Spleen (tissue), 11 donors: ENCODE measurements at regions not wholly inside any gene's neighbourhood (a gene's known extent, or its start where the extent isn't known, plus 50 kb on each side); places are given as distances from the start of the nearest gene placed in this dataset.
"Not testable (repeated sequence)": the region's sequence is repeated elsewhere in the genome, so short reads cannot be mapped to it uniquely, and the experiment has no call there.

Experiments
- DNase-seq: peaks from one replicate; pipeline ENCODE4 v3.0.0-alpha.2; 2020
- H3K27ac ChIP-seq, 8 donors: fragments of 200-600 bp; sonication (generic) in 7 of 8; 1 replicate in 4 of 8; 2 replicates in 4 of 8; pipeline versions ENCODE4 v1.5.0 to v1.8.0; 2016 to 2021; ENCODE audit warnings: inconsistent platforms in 4 of 8, mild to moderate bottlenecking in 4 of 8, moderate library complexity in 1 of 8
- H3K27me3 ChIP-seq, 7 donors: fragments of 200-600 bp; sonication (generic) in 6 of 7; replicated peaks in 1 of 7; 1 replicate in 4 of 7; 2 replicates in 3 of 7; pipeline versions ENCODE4 v1.5.0 to v1.8.0; 2016 to 2021; ENCODE audit warnings: inconsistent platforms in 3 of 7, mild to moderate bottlenecking in 1 of 7
- H3K36me3 ChIP-seq, 6 donors: fragments of 200-600 bp; sonication (generic) in 5 of 6; 1 replicate in 4 of 6; 2 replicates in 2 of 6; pipeline versions ENCODE4 v1.5.0 to v1.8.0; 2016 to 2021; ENCODE audit warnings: inconsistent platforms in 2 of 6
- H3K4me1 ChIP-seq, 6 donors: fragments of 200-600 bp; sonication (generic) in 5 of 6; 1 replicate in 3 of 6; 2 replicates in 3 of 6; pipeline versions ENCODE4 v1.5.0 to v1.8.0; 2016 to 2021; ENCODE audit warnings: inconsistent platforms in 3 of 6
- H3K4me3 ChIP-seq, 8 donors: fragments of 200-600 bp; sonication (generic) in 7 of 8; 1 replicate in 4 of 8; 2 replicates in 4 of 8; pipeline versions ENCODE4 v1.5.0 to v1.8.0; 2016 to 2021; ENCODE audit warnings: inconsistent platforms in 4 of 8, mild to moderate bottlenecking in 4 of 8, moderate library complexity in 2 of 8
- H3K9me3 ChIP-seq, 8 donors: fragments of 200-600 bp; sonication (generic) in 7 of 8; 1 replicate in 4 of 8; 2 replicates in 4 of 8; pipeline versions ENCODE4 v1.5.0 to v1.8.0; 2016 to 2021; ENCODE audit warnings: inconsistent platforms in 4 of 8
- CTCF ChIP-seq, 11 experiments: fragments of 200-600 bp in 7 of 11; fragments of 450-650 bp in 4 of 11; sonication (generic) in 4 of 11; IDR thresholded peaks in 8 of 11; conservative IDR thresholded peaks in 3 of 11; 1 replicate in 7 of 11; 2 replicates in 4 of 11; pipeline versions ENCODE4 v1.4.0 to v1.8.0; 2016 to 2021; ENCODE audit warnings: antibody characterized with exemption in 11 of 11, inconsistent platforms in 4 of 11, mild to moderate bottlenecking in 1 of 11
- POLR2A ChIP-seq, 3 donors: fragments of 450-650 bp; IDR thresholded peaks; one replicate each; pipeline ENCODE4 v1.5.1; 2017; ENCODE audit warnings: antibody characterized with exemption in 3 of 3, mild to moderate bottlenecking in 1 of 3
- POLR2AphosphoS5 ChIP-seq, 3 donors: sonication (generic); formaldehyde crosslinking; IDR thresholded peaks; one replicate each; pipeline ENCODE4 v1.5.1; 2017; ENCODE audit warnings: antibody characterized with exemption in 3 of 3
- WGBS, 5 donors: extraction: QIAGEN DNeasy Blood & Tissue Kit in 3 of 5; methylation state at CpG; one replicate each; pipeline versions ENCODE4 v1.1.5 to v1.1.7; 2013 to 2018; 5-methylcytosine and 5-hydroxymethylcytosine counted together
- intact Hi-C: fragments of 100-400 bp; cut with DNase I; formaldehyde crosslinking; loops from one replicate; pipeline ENCODE4 v1.15.0; 2023; ENCODE audit warnings: low total_unique reads
- donor health status: healthy with polysubstance abuse.
- donor health status: DM: no; HTN: no; CAD: no; lungs with moderate emphysema.
- donor health status: DM: no; HTN: no; CAD: no.
- donor health status: Bipolar disorder and iron deficiency.
- donor health status: healthy.
- donor health status: DM: no; HTN: no; CAD: no.
- donor health status: DM: yes; HTN: yes; CAD: no.

GRCh38 chrX:41033299-41033698, 51.9 kb upstream of the USP9X start:
- Histone ChIP-seq H3K9me3 (peaks cover 0 to 4% (median 0%) of the 10 kb centered on the region in 8 donors), H3K4me3 (no peak overlapping the region), H3K27ac (no peak overlapping the region), H3K27me3 (peaks cover 0 to 10% (median 0%) of the 10 kb centered on the region in 7 donors), H3K4me1 (no peaks in the 10 kb centered on the region), H3K36me3 (no peaks in the 10 kb centered on the region)
- TF ChIP-seq CTCF (IDR thresholded peaks at IDR 0.05 in 8 of 11, conservative IDR thresholded peaks at IDR 0.05 in 3 of 11) (no peak), POLR2AphosphoS5 (IDR thresholded peaks at IDR 0.05) (no peak), POLR2A (IDR thresholded peaks at IDR 0.05) (no peak)
- intact Hi-C loops = no loop called here
- DNase-seq = no peak

GRCh38 chrX:41034902-41035301, 50.3 kb upstream of the USP9X start:
- H3K4me3 ChIP-seq, H3K4me1 ChIP-seq, H3K27ac ChIP-seq, H3K9me3 ChIP-seq, DNase-seq, H3K36me3 ChIP-seq, intact Hi-C loops: not testable (repeated sequence)
- H3K27me3 ChIP-seq = peaks cover 0 to 10% (median 0%) of the 10 kb centered on the region in 7 donors
- WGBS, 5 donors = 90 to 98% (median 94%) methylated on average over 5 of the region's 5 CpGs
